SKM-1 (cell line): ENCODE measurements at regions not wholly inside any gene's neighbourhood (a gene's known extent, or its start where the extent isn't known, plus 50 kb on each side); places are given as distances from the start of the nearest gene placed in this dataset.

Experiments used
- DNase-seq: peaks from one replicate; lab custom pipeline; 2025; ENCODE audit not compliant: unreplicated experiment; lab: John Stamatoyannopoulos, UW

- no peak for DNase-seq
Measured at GRCh38 chr12:92556637-92557421, 146.0 kb upstream of the PLEKHG7 start.

- DNase-seq: no peak
Measured at GRCh38 chr12:92556141-92556540, 146.6 kb upstream of the PLEKHG7 start.

- DNase-seq: no peak
Measured at GRCh38 chr12:92554158-92555073, 148.4 kb upstream of the PLEKHG7 start.

- no peak for DNase-seq
Measured at GRCh38 chr12:92553389-92553788, 149.4 kb upstream of the PLEKHG7 start.

- no peak for DNase-seq
Measured at GRCh38 chr12:92552412-92553108, 150.2 kb upstream of the PLEKHG7 start.

- no peak for DNase-seq
Measured at GRCh38 chr12:92551853-92552397, 150.9 kb upstream of the PLEKHG7 start.

GRCh38 chr12:92551210-92551609 lies 151.6 kb upstream of the PLEKHG7 start:
- no peak for DNase-seq

- no peak for DNase-seq
Measured at GRCh38 chr12:92550661-92551060, 152.1 kb upstream of the PLEKHG7 start.

- no peak for DNase-seq
Measured at GRCh38 chr12:92550254-92550653, 152.5 kb upstream of the PLEKHG7 start.

GRCh38 chr12:92549516-92549915 lies 153.3 kb upstream of the PLEKHG7 start:
- no peak for DNase-seq

GRCh38 chr12:92547906-92548305 lies 154.9 kb upstream of the PLEKHG7 start:
- DNase-seq: no peak

- no peak for DNase-seq
Measured at GRCh38 chr12:92547420-92547819, 155.4 kb upstream of the PLEKHG7 start.

- no peak for DNase-seq
Measured at GRCh38 chr12:92546635-92547348, 156.0 kb upstream of the PLEKHG7 start.

GRCh38 chr12:92546259-92546634 lies 156.5 kb upstream of the PLEKHG7 start:
- no peak for DNase-seq

- DNase-seq: no peak
Measured at GRCh38 chr12:92544322-92544721, 158.5 kb upstream of the PLEKHG7 start.

- DNase-seq: no peak
Measured at GRCh38 chr12:92543840-92544239, 158.9 kb upstream of the PLEKHG7 start.

- DNase-seq: no peak
Measured at GRCh38 chr12:92543359-92543758, 159.4 kb upstream of the PLEKHG7 start.

- no peak for DNase-seq
Measured at GRCh38 chr12:92541731-92542130, 161.1 kb upstream of the PLEKHG7 start.

- no peak for DNase-seq
Measured at GRCh38 chr12:92540782-92541423, 161.9 kb upstream of the PLEKHG7 start.
